Osteocyte (in vitro differentiated cells): ENCODE measurements at regions not wholly inside any gene's neighbourhood (a gene's known extent, or its start where the extent isn't known, plus 50 kb on each side); places are given as distances from the start of the nearest gene placed in this dataset.

Experiments used
- DNase-seq: peaks from one replicate; pipeline ENCODE4 v3.0.0; 2021; ENCODE audit warnings: mixed read lengths; ENCODE audit not compliant: unreplicated experiment; ENCODE audit errors: extremely low spot score
- H3K27ac Mint-ChIP-seq: one replicate; pipeline ENCODE4 v1.8.0; 2021; ENCODE audit warnings: mild to moderate bottlenecking, mixed read lengths; ENCODE audit not compliant: unreplicated experiment
- H3K27me3 Mint-ChIP-seq: one replicate; pipeline ENCODE4 v1.8.0; 2021; ENCODE audit warnings: mixed read lengths; ENCODE audit not compliant: unreplicated experiment
- H3K36me3 Mint-ChIP-seq: one replicate; pipeline ENCODE4 v1.8.0; 2021; ENCODE audit warnings: mixed read lengths; ENCODE audit not compliant: unreplicated experiment
- H3K4me1 Mint-ChIP-seq: one replicate; pipeline ENCODE4 v1.8.0; 2021; ENCODE audit warnings: mixed read lengths; ENCODE audit not compliant: unreplicated experiment
- H3K4me3 Mint-ChIP-seq: one replicate; pipeline ENCODE4 v1.8.0; 2021; ENCODE audit warnings: mild to moderate bottlenecking, moderate library complexity, mixed read lengths; ENCODE audit not compliant: unreplicated experiment
- H3K9me3 Mint-ChIP-seq: one replicate; pipeline ENCODE4 v1.8.0; 2021; ENCODE audit warnings: mixed read lengths; ENCODE audit not compliant: unreplicated experiment
- CTCF ChIP-seq: fragments of 200-600 bp; sonication (generic); IDR thresholded peaks from 2 replicates; pipeline ENCODE4 v1.5.0; 2021; ENCODE audit warnings: antibody characterized with exemption, mild to moderate bottlenecking, moderate library complexity

GRCh38 chr14:50035214-50035613 is 81.2 kb downstream of the VCPKMT start:
- no peaks in the 10 kb centered on the region for H3K36me3 Mint-ChIP-seq
- no peak overlapping the region for H3K4me3 Mint-ChIP-seq
- no peak overlapping the region for H3K27ac Mint-ChIP-seq
- peaks cover 7% of the 10 kb centered on the region for H3K4me1 Mint-ChIP-seq
- TF ChIP-seq CTCF = no peak
- no peaks in the 10 kb centered on the region for H3K27me3 Mint-ChIP-seq
- no peak for DNase-seq
- H3K9me3 Mint-ChIP-seq = no peaks in the 10 kb centered on the region

GRCh38 chr14:50036211-50036610 is 80.2 kb downstream of the VCPKMT start:
- DNase-seq = no peak
- H3K4me3 Mint-ChIP-seq = no peak overlapping the region
- H3K27me3 Mint-ChIP-seq = no peaks in the 10 kb centered on the region
- no peak for TF ChIP-seq CTCF
- no peaks in the 10 kb centered on the region for H3K9me3 Mint-ChIP-seq
- H3K36me3 Mint-ChIP-seq = no peaks in the 10 kb centered on the region
- no peak overlapping the region for H3K27ac Mint-ChIP-seq
- H3K4me1 Mint-ChIP-seq = peaks cover 13% of the 10 kb centered on the region

- Mint-ChIP-seq H3K4me3 (no peak overlapping the region), H3K36me3 (no peaks in the 10 kb centered on the region), H3K9me3 (no peaks in the 10 kb centered on the region), H3K4me1 (peaks cover 13% of the 10 kb centered on the region), H3K27me3 (no peaks in the 10 kb centered on the region), H3K27ac (no peak overlapping the region)
- DNase-seq = no peak
- no peak for TF ChIP-seq CTCF
These were observed 79.7 kb downstream of the VCPKMT start for GRCh38 chr14:50036637-50037036.

- no peak for DNase-seq
- Mint-ChIP-seq H3K4me3 (no peak overlapping the region), H3K27ac (no peak overlapping the region), H3K36me3 (no peaks in the 10 kb centered on the region), H3K4me1 (peaks cover 11% of the 10 kb centered on the region), H3K9me3 (no peaks in the 10 kb centered on the region), H3K27me3 (no peaks in the 10 kb centered on the region)
- no peak for TF ChIP-seq CTCF
These were observed 79.1 kb downstream of the VCPKMT start for GRCh38 chr14:50037240-50037639.

- Mint-ChIP-seq H3K27me3 (no peaks in the 10 kb centered on the region), H3K9me3 (no peaks in the 10 kb centered on the region), H3K4me3 (no peak overlapping the region), H3K36me3 (no peaks in the 10 kb centered on the region), H3K4me1 (peaks cover 11% of the 10 kb centered on the region), H3K27ac (no peak overlapping the region)
- no peak for TF ChIP-seq CTCF
- DNase-seq = no peak
These were observed 78.5 kb downstream of the VCPKMT start for GRCh38 chr14:50037852-50038251.
